NCI-H2227 (cell line): ENCODE measurements at regions not wholly inside any gene's neighbourhood (a gene's known extent, or its start where the extent isn't known, plus 50 kb on each side); places are given as distances from the start of the nearest gene placed in this dataset.
A peak's percentile ranks its signal among the peaks of the same experiment; 100 is the strongest.
"Not testable (repeated sequence)": the region's sequence is repeated elsewhere in the genome, so short reads cannot be mapped to it uniquely, and the experiment has no call there.

Experiments
- DNase-seq: peaks from one replicate; lab custom pipeline; 2025; ENCODE audit not compliant: unreplicated experiment; lab: John Stamatoyannopoulos, UW

DNA sequence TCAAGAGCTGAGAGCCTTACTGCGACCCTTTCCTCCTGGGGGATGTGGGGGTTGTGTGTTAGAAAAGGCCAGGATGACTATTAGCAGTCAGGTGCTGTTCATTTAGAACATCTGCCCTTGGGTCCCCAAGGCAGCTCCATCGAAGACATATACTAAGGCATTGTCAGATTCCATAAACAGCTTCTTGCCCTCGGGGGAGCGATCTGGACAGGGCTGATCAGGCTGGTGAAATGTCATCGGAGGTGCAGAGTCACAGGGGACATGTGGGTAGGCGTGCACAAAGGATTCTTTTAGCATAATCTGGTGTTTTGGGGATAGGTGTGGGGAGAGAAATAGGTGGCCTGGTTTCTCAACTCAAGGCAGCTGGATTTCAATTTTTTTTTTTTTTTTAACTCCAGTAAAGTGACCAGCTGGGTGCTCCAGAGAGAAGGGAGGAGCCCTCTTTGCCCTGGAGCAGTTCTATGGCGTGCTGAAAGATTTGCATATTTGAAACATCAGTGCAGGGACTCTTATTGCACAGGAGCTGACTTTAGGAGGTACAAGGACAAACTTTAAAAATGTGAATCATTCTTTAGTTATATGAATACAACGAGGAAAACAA is 160.1 kb downstream of the SUDS3 start:
- peak; percentile 7 for DNase-seq

DNA sequence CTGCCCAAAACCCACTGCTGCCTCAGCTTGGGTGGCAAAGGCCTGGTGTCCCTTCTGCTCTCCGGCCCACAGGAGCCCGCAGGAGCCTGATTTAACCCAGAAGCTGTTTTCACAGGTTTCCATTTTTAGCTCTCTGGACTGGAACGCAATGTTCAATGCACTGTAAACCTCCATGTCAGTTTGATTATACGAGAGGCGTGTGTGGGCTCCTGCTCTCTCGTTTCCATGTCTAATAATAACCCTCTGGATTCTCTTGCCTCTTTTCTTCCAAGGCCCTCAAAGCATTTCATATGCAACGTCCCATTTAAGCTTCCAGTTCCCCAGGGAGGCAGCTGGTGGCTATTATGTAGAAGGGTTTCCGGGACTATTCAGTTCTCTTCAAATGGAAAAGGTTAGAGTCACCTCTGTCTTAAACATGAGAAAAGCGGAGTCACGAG is 161.1 kb downstream of the SUDS3 start:
- peak; percentile 79 for DNase-seq

DNA sequence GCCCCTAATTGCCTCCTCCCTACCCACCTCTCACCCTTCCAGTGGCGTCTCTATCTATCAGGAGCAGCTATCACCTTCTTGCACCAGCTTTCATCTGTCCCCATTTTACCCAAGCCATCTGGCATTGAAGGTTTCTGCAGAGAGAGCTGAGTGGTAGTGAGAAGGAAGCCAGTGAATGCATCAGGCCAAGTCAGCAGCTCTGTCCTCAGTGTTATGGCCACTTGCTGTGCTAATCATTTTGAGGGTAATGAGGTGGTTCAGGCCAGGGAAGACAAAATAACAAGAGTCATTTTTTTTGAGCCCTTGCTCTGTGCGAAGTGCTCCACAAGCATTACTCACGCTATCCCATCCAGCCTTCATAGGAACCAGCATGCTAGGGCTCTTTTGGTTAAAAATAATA is 164.7 kb downstream of the SUDS3 start:
- no peak for DNase-seq

DNA sequence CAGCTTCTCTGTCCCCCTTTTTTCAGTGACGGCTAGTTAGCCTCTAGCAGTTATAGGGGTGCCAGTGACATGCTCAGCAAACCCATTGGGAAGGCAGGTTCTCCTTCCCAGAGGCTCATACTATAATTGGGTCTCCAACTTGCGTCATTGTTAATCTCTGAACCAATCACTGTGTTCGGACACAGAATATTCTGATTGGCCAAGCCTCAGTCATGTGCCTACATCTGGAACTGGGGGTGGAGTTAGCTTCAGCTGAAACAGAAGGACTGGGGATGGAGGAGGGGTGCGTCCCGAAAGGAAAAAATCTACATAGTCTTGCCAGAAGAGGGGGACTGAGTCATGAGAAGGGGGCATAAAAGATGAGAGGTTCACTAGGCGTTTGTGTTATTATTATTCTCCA is 165.6 kb downstream of the SUDS3 start:
- DNase-seq, result no peak

DNA sequence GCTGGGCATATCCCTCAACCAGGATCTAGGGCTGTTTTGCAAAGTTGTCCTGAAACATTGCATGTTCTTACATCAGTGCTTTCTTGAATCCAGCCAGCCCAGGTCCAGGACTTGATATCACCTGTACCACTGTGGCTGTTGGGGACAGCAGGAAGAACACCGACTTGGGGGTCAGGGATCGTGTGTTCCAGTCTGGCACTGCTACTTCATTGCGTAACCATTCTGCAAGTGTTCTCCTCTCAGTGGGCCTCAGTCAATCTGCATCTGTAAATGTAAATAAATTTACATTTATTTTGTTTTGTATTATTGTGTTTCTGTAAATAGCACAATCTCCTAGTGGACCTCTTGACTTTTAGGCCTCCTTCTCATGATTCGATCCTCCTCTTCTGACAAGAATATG is 167.3 kb downstream of the SUDS3 start:
- DNase-seq, result no peak

DNA sequence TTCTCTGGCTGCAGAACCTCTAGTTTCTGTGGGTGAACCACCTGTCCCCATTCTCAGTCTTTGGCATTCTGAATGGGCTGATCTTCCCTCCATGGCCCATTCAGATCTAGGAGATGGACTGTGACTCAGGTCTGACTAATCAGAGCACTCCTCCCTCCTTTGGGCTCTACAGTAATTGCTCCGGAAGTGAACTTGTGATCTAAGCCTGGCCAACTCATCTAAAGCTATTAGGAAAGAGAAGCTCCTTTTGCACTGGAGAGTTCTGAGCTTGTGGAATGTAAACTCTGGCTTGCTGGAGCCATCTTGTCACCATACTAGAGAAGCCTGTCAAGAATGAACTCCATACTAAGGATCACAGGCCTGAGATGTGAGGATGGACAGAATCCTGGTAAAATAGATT is 168.2 kb downstream of the SUDS3 start:
- DNase-seq, result no peak

DNA sequence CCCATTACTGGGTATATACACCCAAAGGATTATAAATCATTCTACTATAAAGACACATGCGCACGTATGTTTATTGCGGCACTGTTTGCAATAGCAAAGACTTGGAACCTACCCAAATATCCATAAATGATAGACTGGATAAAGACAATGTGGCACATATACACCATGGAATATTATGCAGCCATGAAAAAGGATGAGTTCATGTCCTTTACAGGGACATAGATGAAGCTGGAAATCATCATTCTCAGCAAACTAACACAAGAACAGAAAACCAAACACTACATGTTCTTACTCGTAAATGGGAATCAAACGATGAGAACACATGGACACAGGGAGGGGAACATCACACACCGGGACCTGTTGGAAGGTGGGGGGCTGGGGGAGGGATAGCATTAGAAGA is 171.3 kb downstream of the SUDS3 start:
- DNase-seq, result not testable (repeated sequence)

DNA sequence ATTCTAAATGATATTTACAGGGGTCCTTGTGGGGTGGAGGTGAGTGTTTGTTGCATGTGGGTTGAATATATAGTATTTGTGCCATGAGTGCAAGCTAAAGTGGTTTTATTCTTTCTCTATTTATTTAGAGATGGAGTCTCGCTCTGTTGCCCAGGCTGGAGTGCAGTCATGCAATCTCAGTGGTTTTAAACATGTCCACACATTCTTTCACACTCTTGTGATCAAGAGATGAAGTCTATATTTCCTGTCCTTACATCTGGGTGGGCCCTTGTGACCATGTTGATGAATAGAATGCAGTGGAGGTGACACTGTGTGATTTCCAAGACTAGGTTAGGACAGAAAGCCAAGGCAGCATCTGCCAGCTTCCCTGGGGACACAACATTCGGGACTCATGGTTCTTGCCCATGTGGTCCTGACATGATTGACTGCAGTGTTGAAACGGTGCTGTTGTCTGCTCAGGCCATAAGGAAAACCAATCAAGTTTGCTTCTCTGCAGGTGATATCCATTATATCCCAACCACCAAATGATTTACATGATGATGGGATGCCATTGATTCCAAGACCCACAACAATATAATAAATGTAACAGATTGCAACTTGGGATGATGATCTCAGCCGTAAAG is 172.6 kb downstream of the SUDS3 start:
- no peak for DNase-seq

DNA sequence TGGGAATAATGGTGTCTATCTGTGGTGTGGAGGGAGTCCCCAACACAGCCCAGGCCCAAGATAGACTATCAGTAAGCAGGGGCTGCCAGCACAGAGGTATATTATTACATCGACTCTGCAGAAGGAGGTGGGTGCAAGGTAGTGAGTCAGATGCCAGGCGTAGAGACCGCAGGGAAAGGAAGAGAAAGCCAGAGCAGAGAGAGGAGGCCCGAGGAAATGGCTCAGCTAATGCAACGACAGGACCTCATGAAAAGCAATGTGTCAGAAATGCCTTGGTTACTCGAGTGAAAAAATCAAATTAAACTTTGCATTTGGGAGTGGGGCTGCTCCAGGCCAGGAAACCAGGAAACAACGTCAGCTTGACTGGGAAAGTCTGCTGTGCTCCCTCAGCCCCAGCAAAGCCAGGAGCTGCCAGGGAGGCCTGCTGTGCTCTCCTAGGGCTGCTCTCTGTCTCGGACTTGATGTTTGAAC is 173.2 kb downstream of the SUDS3 start:
- DNase-seq, result no peak

DNA sequence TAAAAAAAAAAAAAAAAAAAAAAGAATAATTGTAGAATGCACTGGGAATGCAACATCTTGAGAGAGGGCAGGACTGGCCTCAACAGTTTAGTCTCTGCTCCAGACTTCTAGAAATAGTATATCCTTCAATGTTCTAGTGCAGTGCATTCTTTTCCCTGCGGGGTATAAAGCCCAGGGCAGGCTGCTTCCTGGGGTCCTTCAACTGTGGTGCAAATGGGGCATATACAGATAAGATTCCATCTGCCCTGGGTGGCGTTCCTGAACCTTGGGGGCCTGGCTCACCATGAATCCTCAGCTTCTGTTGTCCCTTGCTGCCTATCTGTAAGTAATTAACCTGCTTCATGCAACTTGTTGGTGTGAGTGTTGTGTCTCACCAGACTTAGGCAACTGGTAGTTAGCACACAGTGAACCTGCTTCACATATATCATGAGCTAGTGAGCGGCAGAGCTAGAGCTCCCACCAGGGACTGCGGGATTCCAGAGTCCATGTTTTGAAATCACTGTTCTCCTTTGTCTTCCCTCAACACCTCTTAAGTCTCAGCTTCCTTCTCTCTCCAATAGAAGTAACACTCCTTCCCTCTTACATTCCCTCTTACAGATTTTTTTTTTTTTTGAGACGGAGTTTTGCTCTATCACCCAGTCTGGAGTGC is 177.6 kb downstream of the SUDS3 start:
- no peak for DNase-seq

DNA sequence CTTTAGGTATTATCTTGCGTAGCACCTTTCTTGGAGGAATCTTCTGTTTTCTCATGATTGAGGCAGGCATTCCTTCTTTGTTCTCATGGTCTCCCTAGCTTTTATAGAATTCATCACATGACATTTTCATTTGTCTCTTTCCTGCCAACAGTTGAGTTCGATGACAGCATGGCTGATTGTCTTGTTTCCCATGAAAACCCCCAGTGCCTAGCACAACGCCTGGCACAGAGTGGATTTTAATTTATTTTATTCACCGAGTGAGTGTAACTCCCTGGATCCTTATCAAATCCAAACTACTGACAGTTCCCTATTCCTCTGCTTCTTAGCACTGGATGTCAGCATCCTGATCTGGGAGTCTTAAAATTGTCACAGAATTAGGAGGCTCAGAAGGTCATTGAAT is 182.6 kb downstream of the SUDS3 start:
- DNase-seq, result no peak

DNA sequence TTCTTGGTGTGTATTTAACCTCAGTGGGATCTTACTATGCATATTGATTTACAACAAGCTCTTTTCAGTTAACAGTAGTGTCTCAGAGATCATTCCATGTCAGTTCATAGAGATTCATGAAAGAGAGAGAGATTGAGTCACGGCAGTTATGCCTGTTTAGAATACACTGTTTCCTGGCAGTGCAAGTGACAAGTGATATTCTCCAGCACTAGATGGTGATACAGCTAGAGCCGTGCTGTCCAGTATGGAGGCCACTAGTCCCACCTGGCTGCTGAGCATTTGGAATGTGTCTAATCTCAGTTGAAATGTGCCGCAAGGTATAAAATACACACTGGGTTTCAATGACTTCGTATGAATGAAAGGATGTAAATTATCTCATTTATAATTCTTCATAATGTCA is 184.4 kb downstream of the SUDS3 start:
- DNase-seq, result no peak

DNA sequence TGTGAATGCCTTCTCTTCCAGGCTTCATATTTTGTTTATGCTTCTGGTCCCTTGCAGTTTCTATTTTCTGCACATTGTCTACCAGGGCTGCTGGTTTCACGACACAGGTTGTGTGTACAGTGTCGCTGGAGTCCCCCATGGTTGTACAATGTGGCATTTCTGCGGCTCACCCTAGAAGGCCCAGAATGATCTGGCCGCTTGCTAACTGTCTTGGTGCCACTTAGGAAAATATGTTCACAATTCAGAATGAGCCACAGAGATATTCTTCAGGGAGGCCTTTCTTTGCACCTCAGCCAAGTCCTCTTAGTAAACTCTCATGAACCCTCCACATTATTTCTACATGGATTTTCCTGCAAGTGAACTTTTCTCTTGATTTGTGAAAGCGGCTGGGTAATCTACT is 195.4 kb downstream of the SUDS3 start:
- no peak for DNase-seq

DNA sequence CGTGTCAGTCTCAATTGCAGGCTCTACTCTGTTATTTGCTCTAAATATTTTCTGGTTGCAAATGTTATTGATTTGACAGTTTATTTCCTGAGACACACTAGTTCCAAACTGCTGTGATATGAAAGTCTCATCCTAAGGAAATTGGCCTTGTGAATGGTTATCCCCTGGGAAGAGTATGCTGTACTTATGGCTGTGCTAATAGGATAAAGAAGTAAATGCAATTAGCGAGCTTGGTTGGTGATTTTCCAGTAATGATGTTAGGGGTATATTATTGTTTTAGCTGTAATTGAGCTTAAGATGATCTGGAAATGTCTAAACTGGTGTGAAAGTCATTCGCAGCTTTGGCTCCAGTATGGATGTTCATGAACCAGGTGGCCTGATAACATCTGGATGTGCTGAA is 197.9 kb downstream of the SUDS3 start:
- no peak for DNase-seq

DNA sequence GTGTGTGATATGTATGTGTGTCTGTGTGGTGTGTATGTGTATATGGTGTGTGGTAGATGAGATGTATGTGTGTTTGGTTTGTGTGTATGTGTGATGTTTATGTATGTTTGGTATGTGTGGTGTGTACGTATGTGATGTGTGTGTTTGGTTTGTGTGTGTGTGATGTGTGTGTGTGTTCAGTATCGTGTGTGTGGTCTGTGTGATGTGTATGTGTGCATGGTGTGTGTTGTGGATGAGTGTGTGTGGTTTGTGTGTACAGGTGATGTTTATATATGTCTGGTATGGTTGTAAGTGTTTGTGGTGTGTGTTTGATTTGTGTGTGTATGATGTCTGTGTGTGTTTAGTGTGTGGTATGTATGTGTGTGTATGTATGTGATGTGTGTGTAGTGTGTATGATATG is 199.4 kb downstream of the SUDS3 start:
- no peak for DNase-seq

DNA sequence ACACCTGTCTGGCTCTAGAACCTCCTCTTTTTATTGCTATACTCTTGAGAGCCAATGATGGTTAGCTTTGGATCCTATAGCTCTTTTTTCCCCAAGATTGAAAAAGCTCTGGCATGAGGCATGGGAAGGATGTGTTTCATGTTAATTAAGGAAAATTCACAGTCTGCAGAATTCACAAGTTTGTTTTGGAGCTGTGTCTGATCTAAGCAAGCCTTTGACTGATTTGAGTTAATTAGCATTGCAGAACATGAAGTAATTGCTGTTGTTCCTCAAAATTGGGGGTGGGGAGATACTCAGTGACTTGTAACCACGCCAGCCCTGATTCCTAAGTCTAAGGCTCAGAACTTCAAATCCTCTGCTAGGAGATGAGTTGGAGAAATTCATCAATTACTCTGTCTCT is 205.0 kb downstream of the SUDS3 start:
- DNase-seq, result no peak

DNA sequence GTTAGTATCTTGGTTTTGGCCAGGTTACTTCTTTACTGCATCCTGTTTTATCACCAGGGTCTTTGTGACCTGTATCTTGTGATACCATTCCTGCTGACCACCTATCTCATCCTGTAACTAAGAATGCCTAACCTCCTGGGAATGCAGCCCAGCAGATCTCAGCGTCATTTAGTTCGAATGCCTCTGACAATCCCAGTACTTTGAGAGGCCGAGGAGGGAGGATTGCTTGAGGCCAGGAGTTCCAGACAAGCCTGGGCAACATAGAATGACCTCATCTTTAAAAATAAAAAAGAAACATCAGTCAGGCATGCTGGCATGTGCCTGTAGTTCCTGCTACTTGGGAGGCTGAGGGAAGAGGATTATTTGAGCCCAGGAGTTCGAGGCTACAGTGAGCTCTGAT is 206.5 kb downstream of the SUDS3 start:
- DNase-seq, result no peak

DNA sequence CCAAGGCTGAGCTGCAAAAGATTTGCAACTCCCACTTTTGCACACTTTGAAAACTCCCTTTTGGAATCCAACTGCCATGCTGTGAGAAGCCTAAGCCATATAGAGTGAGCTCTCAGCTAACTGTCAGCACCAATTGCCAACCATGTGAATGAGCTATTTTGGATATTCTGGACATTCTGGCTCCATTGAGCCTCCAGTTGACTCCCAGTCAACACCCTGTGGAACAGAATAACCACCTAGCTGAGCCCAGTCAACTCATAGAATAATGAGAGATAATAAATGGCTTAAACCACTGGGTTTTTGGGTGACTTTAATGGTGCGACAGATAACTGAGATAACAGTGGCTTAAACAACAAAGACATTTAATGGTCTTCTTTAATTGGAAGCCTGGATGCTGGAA is 210.1 kb downstream of the SUDS3 start:
- no peak for DNase-seq

DNA sequence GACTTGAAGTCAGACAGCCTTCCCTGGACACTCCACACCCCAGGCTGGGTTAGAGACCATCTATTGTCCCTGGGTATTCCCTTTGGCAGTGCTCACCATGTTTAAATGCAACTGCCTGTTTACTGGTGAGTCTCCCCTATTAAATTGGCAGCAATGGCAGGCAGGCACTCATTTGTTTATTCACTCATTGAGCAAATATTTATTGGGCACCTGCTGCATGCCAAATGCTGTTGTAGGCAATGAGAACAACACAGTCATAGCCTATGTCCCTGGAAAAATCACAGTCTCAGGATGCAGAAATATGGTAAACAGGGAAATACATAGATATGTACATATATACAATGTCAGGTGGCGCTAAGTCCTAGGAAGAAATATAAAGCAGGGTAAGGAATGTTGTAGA is 212.8 kb downstream of the SUDS3 start:
- no peak for DNase-seq

DNA sequence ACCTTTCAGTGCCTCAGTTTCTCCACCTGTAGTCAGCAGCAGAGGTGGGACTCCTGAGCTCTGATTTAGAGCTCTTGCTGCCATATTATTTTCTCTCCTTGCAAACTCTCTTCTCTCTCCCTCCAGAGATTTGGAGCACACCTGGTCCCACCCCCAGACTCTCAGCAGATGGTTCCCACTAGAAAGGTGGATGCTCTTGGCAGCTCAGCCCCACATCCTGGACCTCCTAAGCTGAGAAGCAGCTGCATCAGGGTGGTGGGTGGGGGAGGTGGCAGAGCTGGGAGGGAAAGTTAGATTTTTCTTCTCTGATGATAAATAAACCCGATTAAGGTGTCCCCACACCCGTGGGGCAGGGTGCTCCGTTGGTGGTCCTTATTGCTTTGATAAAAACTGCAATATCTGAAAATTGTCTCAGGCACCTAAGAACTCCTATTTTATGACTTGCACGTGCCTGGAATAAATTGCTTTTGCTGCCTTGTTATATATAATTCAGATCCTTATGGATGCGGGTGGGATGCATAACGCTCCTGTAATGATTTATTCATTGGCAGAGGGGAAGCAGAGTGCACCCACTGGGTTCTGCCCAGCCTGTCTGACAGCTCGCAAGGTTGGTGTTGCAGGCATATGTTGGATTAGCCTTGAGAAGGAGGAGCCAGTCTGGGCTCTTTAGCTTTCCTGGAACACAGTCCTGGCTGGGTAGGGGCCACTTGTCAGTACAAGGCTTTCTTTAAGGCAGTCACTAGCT is 214.2 kb downstream of the SUDS3 start:
- DNase-seq, result peak; percentile 16

DNA sequence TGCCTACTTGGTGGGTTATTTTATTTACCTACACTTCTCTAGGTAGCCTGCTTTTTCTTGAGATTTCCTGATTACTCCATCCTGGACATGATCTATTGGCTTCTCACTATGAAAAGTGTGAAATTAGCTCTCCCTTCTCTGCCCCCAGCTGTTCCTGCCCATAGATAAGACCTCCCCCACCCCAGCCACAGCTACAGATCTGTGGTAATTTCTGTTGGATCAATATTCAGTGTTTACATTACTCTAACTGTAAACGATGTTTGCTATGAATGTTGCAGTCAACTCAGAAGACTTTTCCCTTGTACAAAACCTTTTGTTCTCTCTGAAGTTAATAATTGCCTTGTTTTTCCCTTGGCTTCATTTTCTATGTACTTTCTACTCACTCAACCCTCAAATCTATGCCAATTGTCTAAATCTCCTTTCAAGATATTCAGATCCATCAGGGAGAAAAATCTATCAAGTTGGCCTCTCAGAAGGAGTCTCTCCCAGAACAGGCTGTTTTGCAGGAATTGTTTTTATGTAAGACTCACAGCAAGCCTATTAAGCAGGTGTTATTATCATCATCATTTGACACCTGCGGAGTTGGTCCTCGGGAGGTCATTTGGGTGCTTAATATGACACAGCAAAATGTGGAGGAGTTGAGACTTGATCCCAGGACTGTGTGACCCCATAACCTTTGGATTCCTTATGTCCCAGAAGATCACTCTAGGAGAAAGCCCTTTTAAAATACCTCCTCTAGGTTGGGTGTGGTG is 227.4 kb downstream of the SUDS3 start:
- no peak for DNase-seq
